H9 (cell line): ENCODE measurements at regions not wholly inside any gene's neighbourhood (a gene's known extent, or its start where the extent isn't known, plus 50 kb on each side); places are given as distances from the start of the nearest gene placed in this dataset.
A peak's percentile ranks its signal among the peaks of the same experiment; 100 is the strongest.

Source experiments
- DNase-seq: peaks from one replicate; pipeline ENCODE4 v3.0.0-alpha.2; 2017
- H2AFZ ChIP-seq: one replicate; pipeline ENCODE4 v1.6.1; 2013; ENCODE audit warnings: mild to moderate bottlenecking, low read length, control low read depth, moderate library complexity
- H2AK5ac ChIP-seq: 2 replicates; pipeline ENCODE4 v1.6.1; 2013; ENCODE audit warnings: low read length, control low read depth, mixed read lengths; ENCODE audit not compliant: insufficient read length
- H2BK120ac ChIP-seq: one replicate; pipeline ENCODE4 v1.6.1; 2013; ENCODE audit warnings: low read depth, mild to moderate bottlenecking, low read length, control low read depth, inconsistent platforms; ENCODE audit not compliant: poor library complexity, severe bottlenecking
- H2BK12ac ChIP-seq: 2 replicates; pipeline ENCODE4 v1.6.1; 2013; ENCODE audit warnings: low read length, control low read depth, mixed read lengths, low read depth; ENCODE audit not compliant: insufficient read length
- H2BK15ac ChIP-seq: 2 replicates; pipeline ENCODE4 v1.6.1; 2013; ENCODE audit warnings: low read depth, low read length, control low read depth
- H2BK20ac ChIP-seq: one replicate; pipeline ENCODE4 v1.6.1; 2013; ENCODE audit warnings: low read depth, mild to moderate bottlenecking, low read length, control low read depth, inconsistent platforms; ENCODE audit not compliant: poor library complexity, severe bottlenecking
- H2BK5ac ChIP-seq: 2 replicates; pipeline ENCODE4 v1.6.1; 2013; ENCODE audit warnings: low read length, control low read depth, mixed read lengths; ENCODE audit not compliant: insufficient read length
- H3K14ac ChIP-seq: 2 replicates; pipeline ENCODE4 v1.6.1; 2013; ENCODE audit warnings: low read length, control low read depth; ENCODE audit not compliant: insufficient read depth
- H3K18ac ChIP-seq: 2 replicates; pipeline ENCODE4 v1.6.1; 2013; ENCODE audit warnings: low read depth, mild to moderate bottlenecking, mixed read lengths, low read length, control low read depth; ENCODE audit not compliant: insufficient read length
- H3K23ac ChIP-seq: 2 replicates; pipeline ENCODE4 v1.6.1; 2013; ENCODE audit warnings: low read length, control low read depth, mixed read lengths, low read depth; ENCODE audit not compliant: insufficient read length
- H3K23me2 ChIP-seq: 2 replicates; pipeline ENCODE4 v1.6.1; 2013; ENCODE audit warnings: low read depth, mild to moderate bottlenecking, mixed read lengths, low read length, control low read depth; ENCODE audit not compliant: insufficient read length, poor library complexity, severe bottlenecking
- H3K27ac ChIP-seq: 2 replicates; pipeline ENCODE4 v1.5.1; 2013; ENCODE audit warnings: low read length, control low read depth, mixed read lengths, low read depth; ENCODE audit not compliant: insufficient read length
- H3K27me3 ChIP-seq: 2 replicates; pipeline ENCODE4 v1.6.1; 2013; ENCODE audit warnings: low read length, control low read depth, inconsistent platforms; ENCODE audit not compliant: insufficient read depth
- H3K4ac ChIP-seq: 2 replicates; pipeline ENCODE4 v1.6.1; 2013; ENCODE audit warnings: low read depth, mild to moderate bottlenecking, control low read depth, inconsistent platforms, low read length, moderate library complexity
- H3K4me1 ChIP-seq: 2 replicates; pipeline ENCODE4 v1.6.1; 2013; ENCODE audit warnings: low read length, control low read depth, inconsistent platforms; ENCODE audit not compliant: insufficient read depth
- H3K4me2 ChIP-seq: 2 replicates; pipeline ENCODE4 v1.6.1; 2013; ENCODE audit warnings: low read length, control low read depth, mixed read lengths; ENCODE audit not compliant: insufficient read length, insufficient read depth
- H3K56ac ChIP-seq: 2 replicates; pipeline ENCODE4 v1.6.1; 2013; ENCODE audit warnings: low read depth, mild to moderate bottlenecking, mixed read lengths, low read length, control low read depth; ENCODE audit not compliant: insufficient read length
- H3K79me1 ChIP-seq: 2 replicates; pipeline ENCODE4 v1.6.1; 2013; ENCODE audit warnings: low read depth, mild to moderate bottlenecking, moderate library complexity, low read length, control low read depth, inconsistent platforms; ENCODE audit not compliant: insufficient read depth, poor library complexity, severe bottlenecking
- H3K79me2 ChIP-seq: 2 replicates; pipeline ENCODE4 v1.6.1; 2013; ENCODE audit warnings: low read length, control low read depth, inconsistent platforms; ENCODE audit not compliant: insufficient read depth
- H3K9ac ChIP-seq: 2 replicates; pipeline ENCODE4 v1.6.1; 2013; ENCODE audit warnings: low read length, control low read depth, mixed read lengths; ENCODE audit not compliant: insufficient read length; ENCODE audit errors: extremely low read depth
- H3K9me3 ChIP-seq: one replicate; pipeline ENCODE4 v1.6.1; 2013; ENCODE audit warnings: low read depth, low read length, inconsistent platforms; ENCODE audit not compliant: control insufficient read depth
- H3T11ph ChIP-seq: one replicate; pipeline ENCODE4 v1.6.1; 2013; ENCODE audit warnings: mild to moderate bottlenecking, low read length, control low read depth, inconsistent platforms
- H4K20me1 ChIP-seq: one replicate; pipeline ENCODE4 v1.6.1; 2013; ENCODE audit not compliant: control insufficient read depth, insufficient read length, insufficient read depth
- H4K5ac ChIP-seq: 2 replicates; pipeline ENCODE4 v1.6.1; 2013; ENCODE audit warnings: low read depth, mild to moderate bottlenecking, mixed read lengths, low read length, control low read depth; ENCODE audit not compliant: insufficient read length
- H4K8ac ChIP-seq: replicated peaks from 2 replicates; pipeline ENCODE4 v1.6.1; 2013; ENCODE audit warnings: low read length, control low read depth, mixed read lengths, low read depth; ENCODE audit not compliant: insufficient read length
- H4K91ac ChIP-seq: 2 replicates; pipeline ENCODE4 v1.6.1; 2013; ENCODE audit warnings: low read depth, mild to moderate bottlenecking, moderate library complexity, mixed read lengths, low read length, control low read depth; ENCODE audit not compliant: insufficient read length
- H3K27ac Mint-ChIP-seq, 3 experiments: 2 replicates in 2 of 3; 3 replicates in 1 of 3; pipeline ENCODE4 v1.8.0; 2020 to 2021; ENCODE audit warnings: mixed read lengths in 3 of 3, mild to moderate bottlenecking in 1 of 3, moderate library complexity in 1 of 3
- H3K27me3 Mint-ChIP-seq: 2 replicates; pipeline ENCODE4 v1.8.0; 2021; ENCODE audit warnings: low read depth, mild to moderate bottlenecking, moderate library complexity, mixed read lengths
- H3K36me3 Mint-ChIP-seq, 3 experiments: 2 replicates in 2 of 3; 3 replicates in 1 of 3; pipeline ENCODE4 v1.8.0; 2020 to 2021; ENCODE audit warnings: low read depth in 3 of 3, mixed read lengths in 3 of 3; ENCODE audit not compliant: insufficient read depth in 1 of 3
- H3K4me1 Mint-ChIP-seq, 2 experiments: 2 replicates each; pipeline ENCODE4 v1.8.0; 2020; ENCODE audit warnings: mixed read lengths in 2 of 2
- H3K4me3 Mint-ChIP-seq, 2 experiments: 2 replicates in 1 of 2; 3 replicates in 1 of 2; pipeline ENCODE4 v1.8.0; 2020 to 2021; ENCODE audit warnings: mild to moderate bottlenecking in 2 of 2, mixed read lengths in 2 of 2, moderate library complexity in 1 of 2
- H3K9me3 Mint-ChIP-seq, 2 experiments: 2 replicates in 1 of 2; 3 replicates in 1 of 2; pipeline ENCODE4 v1.8.0; 2020; ENCODE audit warnings: mild to moderate bottlenecking in 2 of 2, mixed read lengths in 2 of 2, moderate library complexity in 1 of 2
- WGBS: extraction: QIAGEN DNeasy Blood & Tissue Kit; methylation state at CpG from one replicate; pipeline ENCODE4 v1.1.7; 2013; ENCODE audit warnings: missing lambda C conversion rate, low lambda C conversion rate, mixed read lengths; ENCODE audit not compliant: insufficient read length; ENCODE audit errors: extremely low coverage; 5-methylcytosine and 5-hydroxymethylcytosine counted together
- TF ChIP-seq, protein P1 (sequence below): fragments of 200-600 bp; sonication (generic); conservative IDR thresholded peaks from 3 replicates; pipeline ENCODE4 v1.8.0; 2021; ENCODE audit warnings: antibody characterized with exemption, mild to moderate bottlenecking

DNA sequence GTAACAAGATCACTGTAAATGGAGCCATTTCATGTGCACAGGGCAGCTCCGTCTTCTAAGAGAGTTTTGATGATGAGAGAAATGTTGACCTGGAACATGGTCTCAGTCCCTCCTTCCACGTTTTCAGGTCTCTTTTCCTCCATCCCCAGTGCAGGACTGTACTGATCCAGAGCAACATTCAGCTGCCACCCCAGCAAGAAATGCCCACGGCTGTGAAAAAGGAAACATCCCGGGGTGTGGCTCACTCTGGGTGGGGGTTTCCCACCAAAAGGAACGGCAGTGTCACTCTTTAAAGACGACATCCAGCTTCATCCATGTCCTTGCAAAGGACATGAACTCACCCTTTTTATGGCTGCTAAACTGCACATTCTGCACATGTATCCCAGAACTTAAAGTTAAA is 92.6 kb downstream of the ERMARD start:
- Histone ChIP-seq H2BK5ac (no peak overlapping the region), H2BK120ac (no peak overlapping the region), H3K4me2 (no peak overlapping the region), H3K9me3 (no peaks in the 10 kb centered on the region), H3K79me1 (no peaks in the 10 kb centered on the region), H4K8ac (no peak overlapping the region), H2BK15ac (no peak overlapping the region), H2BK20ac (no peak overlapping the region), H3K27me3 (no peaks in the 10 kb centered on the region), H3K56ac (no peak overlapping the region), H3K4ac (no peak overlapping the region), H3K23me2 (no peaks in the 10 kb centered on the region), H4K91ac (no peak overlapping the region), H3K4me1 (no peaks in the 10 kb centered on the region), H2AK5ac (no peak overlapping the region), H3T11ph (no peak overlapping the region), H2BK12ac (no peak overlapping the region), H3K18ac (no peak overlapping the region), H3K23ac (no peak overlapping the region), H2AFZ (no peak overlapping the region), H4K5ac (no peak overlapping the region), H4K20me1 (peaks cover 5% of the 10 kb centered on the region), H3K9ac (no peak overlapping the region), H3K14ac (no peak overlapping the region; the same call in 1 of the 2 replicates), H3K79me2 (no peaks in the 10 kb centered on the region), H3K27ac (no peak overlapping the region)
- peaks cover 0 to 4% of the 10 kb centered on the region in 2 experiments; a peak in 1 of 4 replicates for H3K4me1 Mint-ChIP-seq
- DNase-seq: peak; percentile 5
- TF ChIP-seq, protein P1, sequence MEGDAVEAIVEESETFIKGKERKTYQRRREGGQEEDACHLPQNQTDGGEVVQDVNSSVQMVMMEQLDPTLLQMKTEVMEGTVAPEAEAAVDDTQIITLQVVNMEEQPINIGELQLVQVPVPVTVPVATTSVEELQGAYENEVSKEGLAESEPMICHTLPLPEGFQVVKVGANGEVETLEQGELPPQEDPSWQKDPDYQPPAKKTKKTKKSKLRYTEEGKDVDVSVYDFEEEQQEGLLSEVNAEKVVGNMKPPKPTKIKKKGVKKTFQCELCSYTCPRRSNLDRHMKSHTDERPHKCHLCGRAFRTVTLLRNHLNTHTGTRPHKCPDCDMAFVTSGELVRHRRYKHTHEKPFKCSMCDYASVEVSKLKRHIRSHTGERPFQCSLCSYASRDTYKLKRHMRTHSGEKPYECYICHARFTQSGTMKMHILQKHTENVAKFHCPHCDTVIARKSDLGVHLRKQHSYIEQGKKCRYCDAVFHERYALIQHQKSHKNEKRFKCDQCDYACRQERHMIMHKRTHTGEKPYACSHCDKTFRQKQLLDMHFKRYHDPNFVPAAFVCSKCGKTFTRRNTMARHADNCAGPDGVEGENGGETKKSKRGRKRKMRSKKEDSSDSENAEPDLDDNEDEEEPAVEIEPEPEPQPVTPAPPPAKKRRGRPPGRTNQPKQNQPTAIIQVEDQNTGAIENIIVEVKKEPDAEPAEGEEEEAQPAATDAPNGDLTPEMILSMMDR: no peak
- no CpG with 5 or more reads among the region's 6 CpGs for WGBS
- no peak overlapping the region for H3K27ac Mint-ChIP-seq
- peaks cover 3% of the 10 kb centered on the region for H3K27me3 Mint-ChIP-seq
- no peak overlapping the region for H3K4me3 Mint-ChIP-seq
- no peaks in the 10 kb centered on the region; a peak in 1 of 5 replicates for H3K9me3 Mint-ChIP-seq
- H3K36me3 Mint-ChIP-seq: no peaks in the 10 kb centered on the region
